ENCODE measurements at regions not wholly inside any gene's neighbourhood (a gene's known extent, or its start where the extent isn't known, plus 50 kb on each side); places are given as distances from the start of the nearest gene placed in this dataset.

- no peak for TF ChIP-seq MLX (CRISPR knock-in tag; IDR thresholded peaks at IDR 0.05)
- TF ChIP-seq TEAD1 (CRISPR knock-in tag; IDR thresholded peaks at IDR 0.05): no peak
- TF ChIP-seq FOXK1 (CRISPR knock-in tag; IDR thresholded peaks at IDR 0.05): no peak
- TF ChIP-seq ZNF396 (CRISPR knock-in tag; IDR thresholded peaks at IDR 0.05; ENCODE audit: borderline replicate concordance): no peak
- no peak for TF ChIP-seq ELF4 (CRISPR knock-in tag; IDR thresholded peaks at IDR 0.05; ENCODE audit: low read depth)
- TF ChIP-seq PREB (CRISPR knock-in tag; IDR thresholded peaks at IDR 0.05; ENCODE audit: borderline replicate concordance): no peak
- TF ChIP-seq HMGA2 (CRISPR knock-in tag; IDR thresholded peaks at IDR 0.05): no peak
- TF ChIP-seq ZMAT4 (CRISPR knock-in tag; IDR thresholded peaks at IDR 0.05): no peak
- TF ChIP-seq HMGXB4 (CRISPR knock-in tag; IDR thresholded peaks at IDR 0.05): no peak
These were observed 78.1 kb upstream of the XCR1 start (continued) for GRCh38 chr3:46105306-46105919.

GRCh38 chr3:46104706-46105105, 77.4 kb upstream of the XCR1 start:
- Mint-ChIP-seq H3K36me3 (no peaks in the 10 kb centered on the region), H3K27ac (no peak overlapping the region), H3K4me3 (no peak overlapping the region), H3K4me1 (no peaks in the 10 kb centered on the region), H3K9me3 (peaks cover 18% of the 10 kb centered on the region), H3K27me3 (ENCODE audit: low read depth) (no peaks in the 10 kb centered on the region)
- no peak for ATAC-seq
- POLR2A ChIA-PET: no interaction called here
- DNase-seq (ENCODE audit: low spot score): no peak
- TF ChIP-seq ZNF121 (CRISPR knock-in tag; IDR thresholded peaks at IDR 0.05) (no peak), USF1 (CRISPR knock-in tag; IDR thresholded peaks at IDR 0.05) (no peak), ZSCAN18 (CRISPR knock-in tag; IDR thresholded peaks at IDR 0.05) (no peak), SMAD3 (CRISPR knock-in tag; IDR thresholded peaks at IDR 0.05; ENCODE audit: borderline replicate concordance) (no peak), TP53 (CRISPR knock-in tag; IDR thresholded peaks at IDR 0.05) (no peak), NFYB (CRISPR knock-in tag; conservative IDR thresholded peaks at IDR 0.05; ENCODE audit: low read depth) (no peak)
- CTCF ChIA-PET: interaction anchor here (0.6 to 1.0 kb wide), 4 partner anchors 104 to 762 kb away, joined by 3 read pairs; partner anchors contain the start of gene CCR1

GRCh38 chr3:46102780-46103130, 75.5 kb upstream of the XCR1 start:
- ATAC-seq (no peak), DNase-seq (ENCODE audit: low spot score) (no peak)
- no peak overlapping the region for H3K4me3 Mint-ChIP-seq
- CTCF ChIA-PET: no interaction called here
- H3K27me3 Mint-ChIP-seq (ENCODE audit: low read depth): no peaks in the 10 kb centered on the region
- no peaks in the 10 kb centered on the region for H3K4me1 Mint-ChIP-seq
- no peak overlapping the region for H3K27ac Mint-ChIP-seq
- peaks cover 18% of the 10 kb centered on the region for H3K9me3 Mint-ChIP-seq
- H3K36me3 Mint-ChIP-seq: no peaks in the 10 kb centered on the region
- POLR2A ChIA-PET: no interaction called here
- no peak for TF ChIP-seq HMGXB4 (CRISPR knock-in tag; IDR thresholded peaks at IDR 0.05)
- TF ChIP-seq ZNF138 (CRISPR knock-in tag; conservative IDR thresholded peaks at IDR 0.05): no peak
- no peak for TF ChIP-seq ZNF671 (CRISPR knock-in tag; IDR thresholded peaks at IDR 0.05)
- TF ChIP-seq GRHL2 (CRISPR knock-in tag; IDR thresholded peaks at IDR 0.05; ENCODE audit: insufficient replicate concordance, severe bottlenecking): no peak
- TF ChIP-seq AR (CRISPR knock-in tag; IDR thresholded peaks at IDR 0.05): no peak
- TF ChIP-seq IRF1 (CRISPR knock-in tag; IDR thresholded peaks at IDR 0.05): no peak
